Upper lobe of right lung (tissue), 1 donor: ENCODE measurements at regions not wholly inside any gene's neighbourhood (a gene's known extent, or its start where the extent isn't known, plus 50 kb on each side); places are given as distances from the start of the nearest gene placed in this dataset.
"Not testable (repeated sequence)": the region's sequence is repeated elsewhere in the genome, so short reads cannot be mapped to it uniquely, and the experiment has no call there.

Experiments used
- ATAC-seq: fragments of 200-7000 bp; cut with Tn5 transposase; one replicate; pipeline ENCODE4 v1.9.1; 2020; ENCODE audit warnings: mild to moderate bottlenecking, moderate library complexity
- DNase-seq: peaks from one replicate; pipeline ENCODE4 v3.0.0-alpha.2; 2020
- H3K27ac ChIP-seq: fragments of 200-600 bp; one replicate; pipeline ENCODE4 v1.8.0; 2022
- H3K27me3 ChIP-seq: fragments of 200-600 bp; one replicate; pipeline ENCODE4 v1.8.0; 2022; ENCODE audit warnings: mild to moderate bottlenecking
- H3K36me3 ChIP-seq: fragments of 200-600 bp; one replicate; pipeline ENCODE4 v1.8.0; 2022
- H3K4me1 ChIP-seq: fragments of 200-600 bp; one replicate; pipeline ENCODE4 v1.8.0; 2022
- H3K4me3 ChIP-seq: fragments of 200-600 bp; one replicate; pipeline ENCODE4 v1.8.0; 2022; ENCODE audit warnings: mild to moderate bottlenecking
- H3K9me3 ChIP-seq: fragments of 200-600 bp; one replicate; pipeline ENCODE4 v1.8.0; 2022
- CTCF ChIP-seq: fragments of 200-600 bp; IDR thresholded peaks from one replicate; pipeline ENCODE4 v1.8.0; 2022; ENCODE audit warnings: antibody characterized with exemption
- intact Hi-C: fragments of 100-400 bp; cut with DNase I; formaldehyde crosslinking; loops from one replicate; pipeline ENCODE4 v1.11.0; 2022
- donor health status: DM: no; HTN: yes; CAD: no; lungs with severe emphysema.

DNA sequence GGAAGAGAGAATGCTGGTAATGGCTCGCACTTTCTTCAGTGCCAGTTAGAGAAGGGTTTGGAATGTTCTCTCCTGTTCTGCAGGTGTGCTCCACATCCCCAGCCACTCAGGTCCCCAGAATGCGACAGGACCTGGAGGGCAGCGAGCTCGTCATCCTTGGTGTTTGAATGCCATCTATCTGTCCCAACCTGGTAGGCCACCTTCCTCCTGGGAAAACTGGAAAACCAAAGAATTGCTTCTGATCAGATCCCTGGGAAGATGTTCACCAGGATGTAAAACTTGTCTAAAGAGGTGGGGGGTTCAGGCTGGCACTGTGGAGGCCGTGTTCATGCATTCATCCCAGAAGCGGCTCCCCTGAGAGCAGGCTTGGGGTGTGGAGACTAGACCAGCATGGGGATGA, 379.5 kb downstream of the GLRX3 start:
- no peak for DNase-seq
- intact Hi-C loops: no loop called here
- Histone ChIP-seq H3K4me1 (no peaks in the 10 kb centered on the region), H3K36me3 (no peaks in the 10 kb centered on the region), H3K27ac (no peak overlapping the region), H3K9me3 (no peaks in the 10 kb centered on the region), H3K4me3 (no peak overlapping the region), H3K27me3 (no peaks in the 10 kb centered on the region)
- TF ChIP-seq CTCF: no peak
- ATAC-seq: no peak

GRCh38 chr10:130516141-130516735, 380.0 kb downstream of the GLRX3 start:
- ATAC-seq (no peak), DNase-seq (no peak)
- H3K36me3 ChIP-seq: no peaks in the 10 kb centered on the region
- no peaks in the 10 kb centered on the region for H3K4me1 ChIP-seq
- no peak overlapping the region for H3K4me3 ChIP-seq
- H3K27ac ChIP-seq: no peak overlapping the region
- no peaks in the 10 kb centered on the region for H3K27me3 ChIP-seq
- no peak for TF ChIP-seq CTCF
- H3K9me3 ChIP-seq: no peaks in the 10 kb centered on the region
- intact Hi-C loops: no loop called here

GRCh38 chr10:130518921-130519320, 382.7 kb downstream of the GLRX3 start:
- H3K9me3 ChIP-seq, H3K27me3 ChIP-seq, DNase-seq, H3K4me1 ChIP-seq, H3K4me3 ChIP-seq, H3K36me3 ChIP-seq, H3K27ac ChIP-seq, ATAC-seq, intact Hi-C loops: not testable (repeated sequence)

DNA sequence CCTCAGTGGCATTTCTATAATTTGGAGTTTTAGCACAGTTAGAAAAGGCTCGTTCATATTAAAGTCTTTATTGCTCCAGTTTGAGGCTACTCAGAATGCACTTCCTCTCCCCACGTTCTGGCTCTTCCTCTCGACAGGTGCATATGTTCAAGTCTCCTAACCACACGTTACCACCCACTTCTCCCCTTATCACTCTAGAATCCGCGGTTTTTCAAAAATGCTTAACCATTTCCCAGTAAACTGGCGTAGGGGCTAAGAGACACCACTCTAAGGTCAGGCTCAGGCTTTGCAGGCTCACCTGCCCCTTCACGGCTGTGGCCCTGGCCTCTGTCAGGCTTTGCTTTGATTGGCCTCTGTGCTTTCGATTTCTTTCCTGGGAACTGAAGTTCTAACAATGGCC, 383.6 kb downstream of the GLRX3 start:
- Histone ChIP-seq H3K4me1 (no peaks in the 10 kb centered on the region), H3K9me3 (no peaks in the 10 kb centered on the region), H3K27ac (no peak overlapping the region), H3K4me3 (no peak overlapping the region), H3K27me3 (no peaks in the 10 kb centered on the region), H3K36me3 (no peaks in the 10 kb centered on the region)
- DNase-seq (no peak), ATAC-seq (no peak)
- intact Hi-C loops: no loop called here
- TF ChIP-seq CTCF: no peak

DNA sequence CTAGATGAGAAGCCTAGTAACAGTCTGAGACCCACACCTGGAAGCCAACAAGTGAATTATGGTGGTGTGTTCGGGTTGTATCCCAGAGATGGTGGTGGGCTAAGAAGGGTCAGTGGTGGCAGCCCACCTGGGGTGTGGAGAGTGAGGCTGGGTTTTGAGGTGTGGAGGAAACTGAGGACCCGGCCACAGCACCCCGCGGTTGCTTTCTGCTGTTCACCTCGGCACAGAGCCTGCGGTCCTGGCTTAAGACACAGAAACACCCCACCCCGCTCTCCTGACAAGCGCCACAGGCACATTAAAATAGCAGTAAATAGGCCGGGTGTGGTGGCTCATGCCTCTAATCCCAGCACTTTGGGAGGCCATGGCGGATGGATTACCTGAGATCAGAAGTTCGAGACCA, 395.1 kb downstream of the GLRX3 start:
- Histone ChIP-seq H3K9me3 (no peaks in the 10 kb centered on the region), H3K4me3 (no peak overlapping the region), H3K4me1 (no peaks in the 10 kb centered on the region), H3K27me3 (peaks cover 2% of the 10 kb centered on the region), H3K36me3 (no peaks in the 10 kb centered on the region), H3K27ac (no peak overlapping the region)
- DNase-seq (peak; percentile 51), ATAC-seq (no peak)
- intact Hi-C loops: no loop called here
- TF ChIP-seq CTCF: no peak

DNA sequence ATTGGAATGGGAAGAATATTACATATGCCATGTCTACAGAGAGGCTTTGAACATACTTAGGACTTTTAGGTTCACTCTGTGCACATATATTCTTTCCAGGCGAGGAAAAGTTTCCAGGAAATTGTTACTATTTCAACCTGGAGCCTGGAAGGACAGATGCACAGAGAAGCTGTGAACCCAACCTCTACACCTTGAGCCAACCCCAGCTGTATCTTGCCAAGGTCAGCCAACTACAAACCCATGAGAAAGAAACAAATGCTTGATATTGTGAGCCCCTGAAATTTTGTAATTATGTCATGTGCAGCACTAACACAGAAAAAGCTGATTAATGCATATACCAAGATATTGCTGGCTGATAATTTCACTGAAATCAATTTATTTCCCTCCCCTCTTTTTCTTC, 404.9 kb downstream of the GLRX3 start:
- H3K27me3 ChIP-seq: no peaks in the 10 kb centered on the region
- ATAC-seq: no peak
- H3K27ac ChIP-seq: no peak overlapping the region
- no peak overlapping the region for H3K4me3 ChIP-seq
- DNase-seq: no peak
- no peaks in the 10 kb centered on the region for H3K36me3 ChIP-seq
- H3K4me1 ChIP-seq: no peaks in the 10 kb centered on the region
- H3K9me3 ChIP-seq: no peaks in the 10 kb centered on the region
- no peak for TF ChIP-seq CTCF
- intact Hi-C loops: no loop called here
